ENCODE measurements at regions not wholly inside any gene's neighbourhood (a gene's known extent, or its start where the extent isn't known, plus 50 kb on each side); places are given as distances from the start of the nearest gene placed in this dataset.

GRCh38 chr9:81374459-81375186, 314.7 kb downstream of the TLE1 start:
- no peaks in the 10 kb centered on the region for H3K4me1 ChIP-seq (ENCODE audit: control insufficient read depth, low read length)
- no peaks in the 10 kb centered on the region for H4K20me1 ChIP-seq (ENCODE audit: control insufficient read depth, insufficient read depth, low read depth, low read length)
- TF ChIP-seq CTCF (IDR thresholded peaks at IDR 0.05; ENCODE audit: low read depth, low read length, poor library complexity, severe bottlenecking) (no peak), EZH2phosphoT487 (IDR thresholded peaks at IDR 0.05; ENCODE audit: borderline replicate concordance, low read length) (no peak)
- no peaks in the 10 kb centered on the region for H3K9me2 ChIP-seq (replicated peaks; ENCODE audit: control insufficient read depth, low read length)
- H3K79me2 ChIP-seq (ENCODE audit: control insufficient read depth, low read length): no peaks in the 10 kb centered on the region
- no peak overlapping the region for H3K4me3 ChIP-seq (ENCODE audit: low read length)
- H3K27me3 ChIP-seq (ENCODE audit: control insufficient read depth, low read length): no peaks in the 10 kb centered on the region
- H3K36me3 ChIP-seq (ENCODE audit: control insufficient read depth, low read length): no peaks in the 10 kb centered on the region
- no peaks in the 10 kb centered on the region for H3K9me3 ChIP-seq (ENCODE audit: control insufficient read depth, insufficient read depth, low read length)
- no peak overlapping the region for H3K27ac ChIP-seq (ENCODE audit: low read depth, low read length)
- no peak overlapping the region for H3K4me2 ChIP-seq (ENCODE audit: low read length)
- H3F3A ChIP-seq (ENCODE audit: control insufficient read depth, insufficient read depth): no peaks in the 10 kb centered on the region

GRCh38 chr9:81373294-81373693, 316.1 kb downstream of the TLE1 start:
- no peaks in the 10 kb centered on the region for H3K36me3 ChIP-seq (ENCODE audit: control insufficient read depth, low read length)
- H3K27ac ChIP-seq (ENCODE audit: low read depth, low read length): no peak overlapping the region
- H3F3A ChIP-seq (ENCODE audit: control insufficient read depth, insufficient read depth): no peaks in the 10 kb centered on the region
- H3K27me3 ChIP-seq (ENCODE audit: control insufficient read depth, low read length): no peaks in the 10 kb centered on the region
- TF ChIP-seq CTCF (IDR thresholded peaks at IDR 0.05; ENCODE audit: low read depth, low read length, poor library complexity, severe bottlenecking): no peak
- TF ChIP-seq EZH2phosphoT487 (IDR thresholded peaks at IDR 0.05; ENCODE audit: borderline replicate concordance, low read length): no peak
- no peaks in the 10 kb centered on the region for H3K4me1 ChIP-seq (ENCODE audit: control insufficient read depth, low read length)
- no peaks in the 10 kb centered on the region for H3K79me2 ChIP-seq (ENCODE audit: control insufficient read depth, low read length)
- no peak overlapping the region for H3K4me3 ChIP-seq (ENCODE audit: low read length)
- no peaks in the 10 kb centered on the region for H4K20me1 ChIP-seq (ENCODE audit: control insufficient read depth, insufficient read depth, low read depth, low read length)
- H3K9me2 ChIP-seq (replicated peaks; ENCODE audit: control insufficient read depth, low read length): no peaks in the 10 kb centered on the region
- H3K4me2 ChIP-seq (ENCODE audit: low read length): no peak overlapping the region
- H3K9me3 ChIP-seq (ENCODE audit: control insufficient read depth, insufficient read depth, low read length): no peaks in the 10 kb centered on the region

DNA sequence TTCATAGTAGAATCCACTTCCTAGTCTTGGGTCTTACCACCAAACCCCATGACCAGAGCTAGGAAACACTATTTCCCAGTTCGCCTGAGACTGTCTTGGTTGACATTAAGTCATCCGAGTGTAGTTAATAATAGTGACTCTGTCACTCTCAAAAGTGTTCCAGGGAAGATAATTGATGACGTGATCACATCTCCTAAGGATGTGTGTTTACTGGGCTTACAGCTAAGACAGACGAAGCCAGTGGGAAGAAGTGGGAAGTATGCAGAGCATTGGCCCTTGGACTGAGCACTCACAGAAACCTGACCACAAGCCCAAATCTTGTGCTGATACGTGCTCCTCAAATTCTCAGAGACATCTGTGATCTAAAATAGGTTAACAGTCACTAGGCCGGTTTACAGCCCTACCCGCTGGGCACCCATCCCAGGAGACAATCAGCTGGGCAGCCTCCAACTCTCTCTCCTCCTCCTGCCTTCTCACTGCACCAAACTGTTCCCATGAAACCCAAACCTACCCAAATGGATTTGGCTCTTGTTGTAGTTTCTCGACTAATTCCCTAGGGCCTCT, 316.6 kb downstream of the TLE1 start:
- no peaks in the 10 kb centered on the region for H4K20me1 ChIP-seq (ENCODE audit: control insufficient read depth, insufficient read depth, low read depth, low read length)
- H3K36me3 ChIP-seq (ENCODE audit: control insufficient read depth, low read length): no peaks in the 10 kb centered on the region
- no peak overlapping the region for H3K4me2 ChIP-seq (ENCODE audit: low read length)
- TF ChIP-seq EZH2phosphoT487 (IDR thresholded peaks at IDR 0.05; ENCODE audit: borderline replicate concordance, low read length): no peak
- TF ChIP-seq CTCF (IDR thresholded peaks at IDR 0.05; ENCODE audit: low read depth, low read length, poor library complexity, severe bottlenecking): no peak
- no peaks in the 10 kb centered on the region for H3K4me1 ChIP-seq (ENCODE audit: control insufficient read depth, low read length)
- H3K27ac ChIP-seq (ENCODE audit: low read depth, low read length): no peak overlapping the region
- H3F3A ChIP-seq (ENCODE audit: control insufficient read depth, insufficient read depth): no peaks in the 10 kb centered on the region
- H3K9me2 ChIP-seq (replicated peaks; ENCODE audit: control insufficient read depth, low read length): no peaks in the 10 kb centered on the region
- H3K79me2 ChIP-seq (ENCODE audit: control insufficient read depth, low read length): no peaks in the 10 kb centered on the region
- H3K9me3 ChIP-seq (ENCODE audit: control insufficient read depth, insufficient read depth, low read length): no peaks in the 10 kb centered on the region
- H3K4me3 ChIP-seq (ENCODE audit: low read length): no peak overlapping the region
- H3K27me3 ChIP-seq (ENCODE audit: control insufficient read depth, low read length): no peaks in the 10 kb centered on the region
